Right lobe of liver (tissue), 4 donors: ENCODE measurements at regions not wholly inside any gene's neighbourhood (a gene's known extent, or its start where the extent isn't known, plus 50 kb on each side); places are given as distances from the start of the nearest gene placed in this dataset.
"Not testable (repeated sequence)": the region's sequence is repeated elsewhere in the genome, so short reads cannot be mapped to it uniquely, and the experiment has no call there.

Experiments
- POLR2A ChIP-seq: fragments of 450-650 bp; IDR thresholded peaks from one replicate; pipeline ENCODE4 v1.6.1; 2017; ENCODE audit warnings: antibody characterized with exemption, mild to moderate bottlenecking
- TF ChIP-seq, protein P1 (sequence below), 4 donors: fragments of 200-600 bp in 3 of 4; fragments of 450-650 bp in 1 of 4; IDR thresholded peaks; one replicate each; pipeline versions ENCODE4 v1.5.1 to v1.8.0; 2016 to 2022; ENCODE audit warnings: antibody characterized with exemption in 4 of 4, mild to moderate bottlenecking in 2 of 4
- donor health status: DM: no; HTN: no; CAD: no.
- donor health status: DM: no; HTN: no; CAD: no.
- donor health status: DM: no; HTN: yes; CAD: no.

DNA sequence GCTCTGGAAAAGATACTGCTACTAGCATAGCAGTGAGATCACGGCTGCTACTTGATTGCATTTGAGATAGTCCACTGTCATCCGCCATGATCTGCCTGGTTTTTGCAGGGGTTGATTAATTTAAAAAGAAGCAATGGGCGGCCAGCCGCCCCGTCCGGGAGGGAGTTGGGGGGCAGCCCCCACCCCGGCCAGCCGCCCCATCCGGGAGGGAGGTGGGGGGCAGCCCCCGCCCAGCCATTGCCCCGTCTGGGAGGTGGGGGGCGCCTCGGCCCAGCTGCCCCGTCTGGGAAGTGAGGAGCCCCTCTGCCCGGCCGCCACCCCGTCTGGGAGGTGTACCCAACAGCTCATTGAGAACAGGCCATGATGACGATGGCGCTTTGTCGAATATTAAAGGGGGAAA, 81.3 kb upstream of the CMKLR1 start:
- TF ChIP-seq, protein P1, sequence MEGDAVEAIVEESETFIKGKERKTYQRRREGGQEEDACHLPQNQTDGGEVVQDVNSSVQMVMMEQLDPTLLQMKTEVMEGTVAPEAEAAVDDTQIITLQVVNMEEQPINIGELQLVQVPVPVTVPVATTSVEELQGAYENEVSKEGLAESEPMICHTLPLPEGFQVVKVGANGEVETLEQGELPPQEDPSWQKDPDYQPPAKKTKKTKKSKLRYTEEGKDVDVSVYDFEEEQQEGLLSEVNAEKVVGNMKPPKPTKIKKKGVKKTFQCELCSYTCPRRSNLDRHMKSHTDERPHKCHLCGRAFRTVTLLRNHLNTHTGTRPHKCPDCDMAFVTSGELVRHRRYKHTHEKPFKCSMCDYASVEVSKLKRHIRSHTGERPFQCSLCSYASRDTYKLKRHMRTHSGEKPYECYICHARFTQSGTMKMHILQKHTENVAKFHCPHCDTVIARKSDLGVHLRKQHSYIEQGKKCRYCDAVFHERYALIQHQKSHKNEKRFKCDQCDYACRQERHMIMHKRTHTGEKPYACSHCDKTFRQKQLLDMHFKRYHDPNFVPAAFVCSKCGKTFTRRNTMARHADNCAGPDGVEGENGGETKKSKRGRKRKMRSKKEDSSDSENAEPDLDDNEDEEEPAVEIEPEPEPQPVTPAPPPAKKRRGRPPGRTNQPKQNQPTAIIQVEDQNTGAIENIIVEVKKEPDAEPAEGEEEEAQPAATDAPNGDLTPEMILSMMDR (IDR thresholded peaks at IDR 0.05) = not testable (repeated sequence)
- not testable (repeated sequence) for TF ChIP-seq POLR2A
